EL (cell line): ENCODE measurements at regions not wholly inside any gene's neighbourhood (a gene's known extent, or its start where the extent isn't known, plus 50 kb on each side); places are given as distances from the start of the nearest gene placed in this dataset.
A peak's percentile ranks its signal among the peaks of the same experiment; 100 is the strongest.
"Not testable (repeated sequence)": the region's sequence is repeated elsewhere in the genome, so short reads cannot be mapped to it uniquely, and the experiment has no call there.

Source experiments
- DNase-seq: peaks from one replicate; pipeline ENCODE4 v3.0.0-alpha.2; 2016

- DNase-seq, result peak; percentile 73
These were observed 225.0 kb upstream of the PUDP start for GRCh38 chrX:7372825-7373525.

- no peak for DNase-seq
These were observed 214.2 kb upstream of the PUDP start for GRCh38 chrX:7362111-7362510.

DNA sequence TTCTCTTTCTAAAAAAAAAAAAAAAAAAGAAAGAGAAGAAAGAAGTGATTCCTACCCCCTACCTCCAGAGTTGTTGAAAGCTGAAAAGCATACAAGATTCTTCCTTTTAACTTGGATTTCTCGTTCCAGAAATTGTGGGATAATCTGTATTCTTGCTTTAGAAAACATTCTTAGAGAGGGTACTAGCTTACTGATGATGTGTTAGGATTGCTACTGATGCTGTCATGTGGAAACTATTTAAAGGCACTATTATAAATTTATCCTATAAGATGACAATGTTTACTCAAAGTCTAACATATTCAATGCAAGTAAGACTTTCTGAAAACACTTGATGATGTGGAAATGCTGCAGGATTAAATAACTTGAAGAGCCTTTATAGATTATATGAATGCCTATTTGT is 204.0 kb upstream of the PUDP start:
- DNase-seq, result no peak

DNA sequence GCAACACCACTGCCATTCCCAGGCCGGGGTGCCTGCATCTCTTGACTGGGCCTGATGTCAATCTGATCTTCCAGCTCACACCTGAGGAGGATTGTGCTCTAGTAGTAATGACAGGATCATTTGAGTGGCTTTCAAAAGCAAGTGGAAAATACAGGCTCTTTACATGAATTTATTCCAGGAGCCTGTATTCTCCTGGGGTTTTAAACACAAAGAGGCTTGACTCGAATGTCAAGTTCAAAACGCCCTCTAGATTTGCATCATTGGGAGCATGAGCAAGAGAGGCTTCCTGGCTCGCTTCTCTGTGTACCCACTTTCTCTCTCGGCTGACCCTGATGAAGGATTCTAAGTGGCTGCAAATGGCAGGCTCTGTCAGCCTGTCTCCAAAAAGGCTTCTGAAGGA is 199.5 kb upstream of the PUDP start:
- DNase-seq, result no peak

- DNase-seq, result peak; percentile 36
These were observed 198.1 kb upstream of the PUDP start for GRCh38 chrX:7346021-7346420.

GRCh38 chrX:7343181-7343580 is 195.2 kb upstream of the PUDP start:
- DNase-seq, result no peak

- not testable (repeated sequence) for DNase-seq
These were observed 187.9 kb upstream of the PUDP start for GRCh38 chrX:7335816-7336362.

DNA sequence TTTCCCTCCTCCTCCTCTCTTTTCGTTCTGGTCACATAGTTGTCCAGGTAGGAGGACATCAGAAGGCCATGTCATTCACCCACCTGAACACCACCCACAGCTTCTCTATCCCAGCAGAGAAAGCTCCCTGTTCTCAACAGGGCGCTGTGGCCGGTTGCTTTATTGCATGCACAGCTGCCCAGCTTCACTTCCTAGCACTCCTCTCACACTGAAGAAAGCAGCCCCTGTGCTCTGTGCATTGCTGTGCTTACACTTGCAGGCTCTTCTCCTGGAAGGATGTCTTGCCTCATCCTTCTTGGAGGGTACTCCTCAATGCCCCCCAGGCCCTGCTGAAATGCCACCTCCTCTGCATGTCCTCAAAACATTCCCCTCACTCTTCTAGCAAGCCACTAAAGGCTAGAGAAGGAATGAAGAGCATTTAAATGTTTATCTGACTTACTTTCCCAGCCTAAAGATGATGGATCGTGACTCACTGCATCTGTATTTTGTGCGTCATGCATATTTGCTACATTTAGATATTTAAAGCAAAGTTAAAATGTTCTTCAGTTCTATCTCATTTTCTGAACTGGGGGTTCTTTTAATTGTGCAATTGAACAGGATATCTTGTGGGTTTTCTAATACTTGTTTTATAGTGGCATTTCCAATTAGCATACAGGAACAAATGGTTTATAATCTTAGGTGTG is 186.4 kb upstream of the PUDP start:
- peak; percentile 88 for DNase-seq

- DNase-seq, result peak; percentile 88
These were observed 183.2 kb upstream of the PUDP start for GRCh38 chrX:7330971-7331746.

DNA sequence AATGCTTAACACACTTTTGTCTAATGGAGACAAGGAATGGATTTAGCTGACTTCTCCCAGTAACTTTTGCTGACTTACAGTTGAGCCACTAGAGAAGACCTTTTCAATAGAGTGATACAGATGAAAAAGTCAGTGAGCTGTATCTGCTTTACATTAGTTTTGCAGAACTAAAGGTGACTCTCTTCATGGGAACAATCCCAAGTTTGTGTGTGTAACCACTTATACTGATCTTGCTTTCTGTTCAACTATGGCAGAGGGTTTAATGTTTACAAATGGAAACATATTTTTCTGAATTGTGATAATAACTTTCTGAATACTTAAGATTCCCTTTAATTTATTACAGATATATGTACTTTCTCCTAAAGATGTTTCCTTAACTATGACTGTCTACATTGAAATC is 182.6 kb upstream of the PUDP start:
- no peak for DNase-seq

GRCh38 chrX:7318661-7319060 is 170.7 kb upstream of the PUDP start:
- DNase-seq, result no peak

GRCh38 chrX:7318241-7318640 is 170.3 kb upstream of the PUDP start:
- DNase-seq, result peak; percentile 34

- peak; percentile 35 for DNase-seq
These were observed 168.9 kb upstream of the PUDP start for GRCh38 chrX:7316887-7317286.

GRCh38 chrX:7316280-7316679 is 168.3 kb upstream of the PUDP start:
- DNase-seq, result no peak

DNA sequence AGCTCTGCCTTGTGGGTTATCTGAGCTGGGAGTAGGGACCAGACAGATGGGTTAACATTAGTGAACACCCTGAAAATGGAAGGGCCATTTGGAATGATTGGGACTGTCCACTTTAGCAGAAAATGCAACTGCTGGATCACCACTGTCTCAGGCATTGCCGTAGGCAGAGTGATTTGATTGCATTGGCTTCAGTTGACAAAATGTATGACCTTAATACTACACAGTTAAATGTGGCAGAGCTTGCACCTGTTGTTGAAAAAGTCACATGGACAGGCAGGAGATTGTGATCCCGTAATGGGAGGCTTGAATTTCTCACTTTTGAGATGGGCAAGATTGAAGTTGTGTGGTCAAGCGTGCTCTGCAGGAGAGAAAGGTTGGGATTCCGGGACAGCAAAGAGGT is 166.5 kb upstream of the PUDP start:
- no peak for DNase-seq

GRCh38 chrX:7307720-7308119 is 159.8 kb upstream of the PUDP start:
- DNase-seq, result no peak

GRCh38 chrX:7294483-7294882 is 146.5 kb upstream of the PUDP start:
- no peak for DNase-seq

DNA sequence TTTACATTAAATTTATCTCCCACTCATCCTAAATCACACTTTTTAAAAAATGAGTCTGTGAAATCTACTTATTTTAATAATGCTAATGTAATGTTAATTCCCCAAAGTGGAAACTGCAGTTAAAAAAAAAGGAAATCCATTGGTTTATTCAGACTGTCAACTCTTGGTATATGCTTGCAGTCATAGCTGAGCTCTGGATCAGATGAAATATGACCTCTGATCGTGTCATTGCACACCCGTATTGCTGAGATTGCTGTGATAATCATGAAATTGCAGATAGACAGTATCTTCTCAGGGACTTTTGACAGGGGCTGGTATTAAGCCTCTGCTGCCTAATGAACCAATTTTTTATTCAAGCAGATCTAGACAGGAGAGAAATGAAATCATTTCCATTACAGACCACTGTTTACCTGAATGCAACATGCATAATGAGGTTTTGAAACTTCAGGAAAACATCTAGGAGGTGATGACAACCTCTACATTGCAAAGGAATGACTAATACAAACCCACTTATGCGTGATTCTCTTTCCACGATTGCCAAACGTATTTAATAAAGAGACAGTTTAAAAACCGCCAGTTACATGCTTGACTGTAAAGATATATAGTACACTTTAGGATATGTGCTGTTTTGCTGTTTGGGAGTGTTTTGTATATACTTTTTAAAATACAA is 138.3 kb upstream of the PUDP start:
- peak; percentile 33 for DNase-seq

DNA sequence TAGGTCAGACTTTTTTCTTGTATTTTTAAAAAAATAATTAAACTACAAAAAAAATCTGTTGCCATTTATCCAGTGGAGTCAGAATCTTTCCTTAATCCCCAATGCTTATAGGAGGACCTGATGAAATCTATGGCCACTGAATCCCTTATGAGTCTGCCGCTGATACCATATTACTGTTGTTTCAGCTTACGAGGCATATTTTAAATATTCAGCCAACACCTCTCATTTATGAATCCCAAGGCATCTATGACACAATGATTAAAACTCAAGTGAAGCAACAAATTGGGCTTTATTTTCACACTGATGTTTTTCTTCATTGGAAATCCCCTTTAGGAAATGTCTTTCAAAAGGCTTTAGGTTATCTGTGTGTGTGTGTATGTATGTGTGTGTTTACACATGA is 137.8 kb upstream of the PUDP start:
- DNase-seq, result no peak

- DNase-seq, result no peak
These were observed 135.8 kb upstream of the PUDP start for GRCh38 chrX:7283741-7284140.

DNA sequence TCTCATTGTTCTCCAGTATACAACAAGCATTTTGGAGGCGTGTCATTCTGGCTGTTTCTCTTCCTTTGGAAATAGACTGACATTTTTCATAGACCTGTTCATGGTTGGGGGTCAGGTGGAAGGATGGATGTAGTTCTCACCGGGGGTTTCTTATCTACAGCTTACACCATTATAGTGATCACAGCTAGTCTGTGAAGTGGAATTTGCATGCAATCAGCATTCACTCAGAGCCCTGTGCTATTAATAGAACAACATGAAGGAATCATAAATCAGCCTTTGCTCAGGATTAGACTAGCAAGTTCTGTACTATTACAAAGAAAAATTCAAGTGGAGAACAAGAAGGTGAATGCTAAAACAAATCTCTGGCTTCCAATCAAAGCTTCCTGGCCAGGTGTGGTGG is 132.6 kb upstream of the PUDP start:
- DNase-seq, result no peak

- DNase-seq, result no peak
These were observed 124.4 kb upstream of the PUDP start for GRCh38 chrX:7272346-7272745.

DNA sequence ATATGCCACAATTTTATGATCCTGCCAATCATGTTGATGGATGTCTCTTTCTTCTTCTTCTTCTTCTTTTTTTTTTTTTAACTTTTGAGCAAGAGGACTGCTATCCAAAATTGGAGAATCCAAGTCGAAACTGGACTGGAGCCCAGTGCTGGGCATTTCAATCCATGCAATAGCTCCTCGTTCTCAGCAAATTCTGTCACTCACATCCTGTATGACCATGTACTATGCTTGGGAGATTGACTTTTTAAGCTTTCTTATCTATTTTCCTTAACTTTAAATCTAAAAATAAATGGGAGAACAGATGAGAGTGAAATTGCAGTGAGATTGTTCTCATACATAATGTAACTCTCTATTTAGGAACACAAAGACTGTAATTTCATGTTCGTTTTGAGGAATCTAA is 123.0 kb upstream of the PUDP start:
- DNase-seq, result no peak
